WTC11 (cell line): ENCODE measurements at regions not wholly inside any gene's neighbourhood (a gene's known extent, or its start where the extent isn't known, plus 50 kb on each side); places are given as distances from the start of the nearest gene placed in this dataset.

Source experiments
- ATAC-seq: fragments of 200-7000 bp; cut with Tn5 transposase; 2 replicates; pipeline ENCODE4 v1.10.0; 2021; ENCODE audit warnings: mild to moderate bottlenecking, moderate library complexity
- CTCF ChIA-PET: fragments of 300-600 bp; sonication (Branson Sonifier 250); formaldehyde crosslinking; loops from one replicate; lab custom pipeline; 2021; ENCODE audit warnings: antibody characterized with exemption; lab: Charles Lee
- POLR2A ChIA-PET: fragments of 350-600 bp; sonication (Branson Sonifier 250); formaldehyde crosslinking; loops from one replicate; lab custom pipeline; 2021; ENCODE audit warnings: antibody characterized with exemption; lab: Charles Lee
- DNase-seq: peaks from one replicate; pipeline ENCODE4 v3.0.0; 2021; ENCODE audit warnings: low spot score
- H3K27ac Mint-ChIP-seq: 2 replicates; pipeline ENCODE4 v1.8.0; 2021; ENCODE audit warnings: mixed read lengths
- H3K27me3 Mint-ChIP-seq: 2 replicates; pipeline ENCODE4 v1.8.0; 2021; ENCODE audit warnings: low read depth, mild to moderate bottlenecking, moderate library complexity, mixed read lengths
- H3K36me3 Mint-ChIP-seq: 2 replicates; pipeline ENCODE4 v1.8.0; 2021; ENCODE audit warnings: mixed read lengths
- H3K4me1 Mint-ChIP-seq: 2 replicates; pipeline ENCODE4 v1.8.0; 2022; ENCODE audit warnings: mixed read lengths
- H3K4me3 Mint-ChIP-seq: 2 replicates; pipeline ENCODE4 v1.8.0; 2021; ENCODE audit warnings: mild to moderate bottlenecking, moderate library complexity, mixed read lengths
- H3K9me3 Mint-ChIP-seq: 2 replicates; pipeline ENCODE4 v1.8.0; 2021; ENCODE audit warnings: mixed read lengths
- CREB1 ChIP-seq: sonication (generic); formaldehyde crosslinking; IDR thresholded peaks from 2 replicates; pipeline ENCODE4 v1.8.0; 2023; ENCODE audit warnings: mild to moderate bottlenecking, missing genetic modification reagents
- CREM ChIP-seq: sonication (generic); formaldehyde crosslinking; IDR thresholded peaks from 2 replicates; pipeline ENCODE4 v1.8.1; 2022; ENCODE audit warnings: mild to moderate bottlenecking, missing genetic modification reagents, moderate library complexity
- FOXJ3 ChIP-seq: sonication (generic); formaldehyde crosslinking; IDR thresholded peaks from 2 replicates; pipeline ENCODE4 v1.9.0; 2021; ENCODE audit warnings: missing genetic modification reagents, mild to moderate bottlenecking, borderline replicate concordance
- FOXP1 ChIP-seq: sonication (generic); formaldehyde crosslinking; IDR thresholded peaks from 2 replicates; pipeline ENCODE4 v1.8.0; 2022; ENCODE audit warnings: missing genetic modification reagents, mild to moderate bottlenecking, moderate library complexity, borderline replicate concordance
- JAZF1 ChIP-seq: fragments of 250-450 bp; sonication (Bioruptor Pico); IDR thresholded peaks from 2 replicates; pipeline ENCODE4 v1.9.0; 2021; ENCODE audit warnings: moderate library complexity, mild to moderate bottlenecking, inconsistent platforms
- NR1H2 ChIP-seq: sonication (generic); formaldehyde crosslinking; IDR thresholded peaks from 2 replicates; pipeline ENCODE4 v1.9.0; 2021; ENCODE audit warnings: mild to moderate bottlenecking, moderate library complexity, missing genetic modification reagents
- RELA ChIP-seq: sonication (generic); formaldehyde crosslinking; IDR thresholded peaks from 2 replicates; pipeline ENCODE4 v1.8.1; 2022; ENCODE audit warnings: missing genetic modification reagents, mild to moderate bottlenecking, borderline replicate concordance
- TCF7 ChIP-seq: sonication (generic); formaldehyde crosslinking; IDR thresholded peaks from 2 replicates; pipeline ENCODE4 v1.8.0; 2022; ENCODE audit warnings: mild to moderate bottlenecking, low read depth, missing genetic modification reagents, moderate library complexity
- TP53 ChIP-seq: sonication (generic); formaldehyde crosslinking; IDR thresholded peaks from 2 replicates; pipeline ENCODE4 v1.8.1; 2023; ENCODE audit warnings: mild to moderate bottlenecking, missing genetic modification reagents
- ZBTB21 ChIP-seq: sonication (generic); formaldehyde crosslinking; IDR thresholded peaks from 2 replicates; pipeline ENCODE4 v1.8.1; 2023; ENCODE audit warnings: mild to moderate bottlenecking, missing genetic modification reagents, borderline replicate concordance
- ZNF317 ChIP-seq: sonication (generic); formaldehyde crosslinking; IDR thresholded peaks from 2 replicates; pipeline ENCODE4 v1.8.1; 2023; ENCODE audit warnings: low read depth, mild to moderate bottlenecking, moderate library complexity, missing genetic modification reagents, borderline replicate concordance
- TF ChIP-seq, protein P1 (sequence below): sonication (generic); formaldehyde crosslinking; IDR thresholded peaks from 2 replicates; pipeline ENCODE4 v1.8.0; 2022; ENCODE audit warnings: mild to moderate bottlenecking, missing genetic modification reagents
- TF ChIP-seq, protein P2 (sequence below): sonication (generic); formaldehyde crosslinking; IDR thresholded peaks from 2 replicates; pipeline ENCODE4 v1.8.1; 2022; ENCODE audit warnings: mild to moderate bottlenecking, moderate library complexity, missing genetic modification reagents
- TF ChIP-seq, protein P3 (sequence below): sonication (generic); formaldehyde crosslinking; IDR thresholded peaks from 2 replicates; pipeline ENCODE4 v1.8.1; 2023; ENCODE audit warnings: mild to moderate bottlenecking, missing genetic modification reagents, moderate library complexity
- TF ChIP-seq, protein P4 (sequence below): fragments of 250-450 bp; sonication (Bioruptor Pico); IDR thresholded peaks from 2 replicates; pipeline ENCODE4 v1.9.0; 2021; ENCODE audit warnings: mild to moderate bottlenecking, borderline replicate concordance
- TF ChIP-seq, protein P5 (sequence below): fragments of 250-450 bp; sonication (Bioruptor Pico); conservative IDR thresholded peaks from 2 replicates; pipeline ENCODE4 v1.9.0; 2021; ENCODE audit warnings: mild to moderate bottlenecking

DNA sequence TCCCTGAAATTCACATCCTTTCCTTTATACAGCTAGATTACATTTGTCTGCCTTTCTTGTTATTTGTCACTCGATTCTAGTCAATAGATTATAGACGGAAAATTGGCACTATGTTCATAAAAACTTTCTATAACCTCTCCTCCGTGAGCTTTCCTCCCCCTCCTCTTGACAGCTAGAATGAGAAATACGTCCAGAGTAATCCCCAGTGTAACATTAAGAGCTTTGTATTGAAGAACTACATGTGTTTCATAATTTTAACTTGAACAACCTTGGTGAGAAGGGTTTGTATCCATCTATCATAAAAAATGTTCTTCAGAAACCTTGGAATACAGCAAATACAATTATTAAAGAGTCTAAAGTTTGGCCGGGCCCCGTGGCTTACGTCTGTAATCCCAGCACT lies 1707.4 kb downstream of the PCDH7 start:
- no peaks in the 10 kb centered on the region for H3K27me3 Mint-ChIP-seq
- DNase-seq (no peak), ATAC-seq (no peak)
- CTCF ChIA-PET = no interaction called here
- H3K9me3 Mint-ChIP-seq = peaks cover 12% of the 10 kb centered on the region
- TF ChIP-seq TCF7 (CRISPR knock-in tag) = no peak
- no peak for TF ChIP-seq ZNF317 (CRISPR knock-in tag)
- no peak for TF ChIP-seq FOXJ3 (CRISPR knock-in tag)
- no peak for TF ChIP-seq RELA (CRISPR knock-in tag)
- H3K4me3 Mint-ChIP-seq = no peak overlapping the region
- POLR2A ChIA-PET = no interaction called here
- H3K4me1 Mint-ChIP-seq = peaks cover 3% of the 10 kb centered on the region
- H3K27ac Mint-ChIP-seq = no peak overlapping the region
- peaks cover 3% of the 10 kb centered on the region; the same call in 1 of the 2 replicates for H3K36me3 Mint-ChIP-seq

DNA sequence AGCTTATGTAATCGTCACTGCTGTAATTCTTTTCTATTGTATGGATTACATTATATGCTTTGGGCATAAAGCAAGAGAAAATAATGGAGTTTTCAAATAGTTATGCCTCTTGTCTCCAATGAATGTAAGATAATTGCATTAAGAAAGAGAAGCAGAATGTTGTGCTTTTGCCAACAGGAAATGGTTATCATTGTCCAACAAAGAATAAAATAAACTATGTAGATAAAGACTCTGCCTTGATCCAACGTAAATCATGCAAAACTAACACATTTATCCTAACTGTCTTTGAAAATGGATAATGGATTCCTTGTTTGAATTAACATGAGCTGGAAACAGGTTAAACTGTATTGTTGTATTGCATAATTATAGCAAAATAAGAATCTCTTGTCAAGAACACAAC lies 1709.0 kb downstream of the PCDH7 start:
- DNase-seq = no peak
- Mint-ChIP-seq H3K4me1 (peaks cover 3% of the 10 kb centered on the region), H3K27ac (no peak overlapping the region), H3K9me3 (peaks cover 7% of the 10 kb centered on the region; the same call in 1 of the 2 replicates), H3K4me3 (no peak overlapping the region), H3K27me3 (no peaks in the 10 kb centered on the region), H3K36me3 (no peaks in the 10 kb centered on the region)
- TF ChIP-seq NR1H2 = no peak
- TF ChIP-seq, protein P1, sequence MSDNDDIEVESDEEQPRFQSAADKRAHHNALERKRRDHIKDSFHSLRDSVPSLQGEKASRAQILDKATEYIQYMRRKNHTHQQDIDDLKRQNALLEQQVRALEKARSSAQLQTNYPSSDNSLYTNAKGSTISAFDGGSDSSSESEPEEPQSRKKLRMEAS (CRISPR knock-in tag) = no peak
- TF ChIP-seq CREB1 (CRISPR knock-in tag) = no peak
- TF ChIP-seq TP53 = no peak
- no peak for TF ChIP-seq FOXP1 (CRISPR knock-in tag)
- TF ChIP-seq, protein P2, sequence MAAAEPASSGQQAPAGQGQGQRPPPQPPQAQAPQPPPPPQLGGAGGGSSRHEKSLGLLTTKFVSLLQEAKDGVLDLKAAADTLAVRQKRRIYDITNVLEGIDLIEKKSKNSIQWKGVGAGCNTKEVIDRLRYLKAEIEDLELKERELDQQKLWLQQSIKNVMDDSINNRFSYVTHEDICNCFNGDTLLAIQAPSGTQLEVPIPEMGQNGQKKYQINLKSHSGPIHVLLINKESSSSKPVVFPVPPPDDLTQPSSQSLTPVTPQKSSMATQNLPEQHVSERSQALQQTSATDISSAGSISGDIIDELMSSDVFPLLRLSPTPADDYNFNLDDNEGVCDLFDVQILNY = no peak
- ATAC-seq = no peak
- CTCF ChIA-PET = no interaction called here
- POLR2A ChIA-PET = no interaction called here

DNA sequence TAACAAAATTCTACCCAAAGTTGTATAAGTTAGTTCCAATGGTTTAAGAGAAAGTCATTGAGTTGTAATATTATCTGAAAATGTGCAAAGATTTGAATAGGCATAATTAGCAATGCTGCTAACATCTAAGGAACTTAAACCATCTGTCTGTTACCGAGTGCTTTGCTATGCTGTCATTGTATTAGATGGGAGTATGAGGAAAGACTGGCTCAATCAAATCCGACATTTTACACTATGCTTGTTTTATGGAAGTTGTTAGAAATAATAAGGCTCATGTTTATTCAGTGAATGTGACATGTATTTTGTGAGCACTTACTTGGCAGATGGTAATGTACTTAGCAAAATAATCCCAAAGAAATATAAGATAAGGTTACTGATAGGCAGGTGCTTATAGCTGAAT lies 1715.1 kb downstream of the PCDH7 start:
- POLR2A ChIA-PET = no interaction called here
- Mint-ChIP-seq H3K27ac (no peak overlapping the region), H3K36me3 (no peaks in the 10 kb centered on the region), H3K9me3 (peaks cover 3% of the 10 kb centered on the region; the same call in 1 of the 2 replicates), H3K27me3 (no peaks in the 10 kb centered on the region), H3K4me3 (no peak overlapping the region), H3K4me1 (no peaks in the 10 kb centered on the region; the same call in 1 of the 2 replicates)
- ATAC-seq (no peak), DNase-seq (no peak)
- TF ChIP-seq JAZF1 (CRISPR knock-in tag) (no peak), ZBTB21 (CRISPR knock-in tag) (no peak), RELA (CRISPR knock-in tag) (no peak)
- CTCF ChIA-PET = no interaction called here

DNA sequence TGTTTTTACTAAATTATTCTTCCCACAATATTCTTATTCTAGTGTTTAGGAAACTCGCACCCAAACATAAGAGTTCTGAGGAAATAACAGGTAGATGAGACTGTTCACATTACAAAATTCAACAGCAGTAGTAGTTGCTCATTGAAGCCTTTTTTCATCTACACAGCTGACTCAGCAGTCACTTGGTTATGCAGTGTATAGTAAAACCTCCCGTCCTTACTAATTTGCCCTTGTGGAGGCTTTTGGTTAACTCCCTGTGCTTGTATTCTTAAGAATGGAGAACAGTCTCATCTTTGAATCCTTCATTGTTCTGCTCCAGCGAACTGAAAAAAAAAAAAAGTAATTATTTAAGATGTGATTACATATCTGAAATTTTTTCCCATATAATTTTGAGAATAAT lies 1716.6 kb downstream of the PCDH7 start:
- TF ChIP-seq, protein P3, sequence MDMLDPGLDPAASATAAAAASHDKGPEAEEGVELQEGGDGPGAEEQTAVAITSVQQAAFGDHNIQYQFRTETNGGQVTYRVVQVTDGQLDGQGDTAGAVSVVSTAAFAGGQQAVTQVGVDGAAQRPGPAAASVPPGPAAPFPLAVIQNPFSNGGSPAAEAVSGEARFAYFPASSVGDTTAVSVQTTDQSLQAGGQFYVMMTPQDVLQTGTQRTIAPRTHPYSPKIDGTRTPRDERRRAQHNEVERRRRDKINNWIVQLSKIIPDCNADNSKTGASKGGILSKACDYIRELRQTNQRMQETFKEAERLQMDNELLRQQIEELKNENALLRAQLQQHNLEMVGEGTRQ = no peak
- TF ChIP-seq CREM (CRISPR knock-in tag) = no peak
- TF ChIP-seq, protein P4, sequence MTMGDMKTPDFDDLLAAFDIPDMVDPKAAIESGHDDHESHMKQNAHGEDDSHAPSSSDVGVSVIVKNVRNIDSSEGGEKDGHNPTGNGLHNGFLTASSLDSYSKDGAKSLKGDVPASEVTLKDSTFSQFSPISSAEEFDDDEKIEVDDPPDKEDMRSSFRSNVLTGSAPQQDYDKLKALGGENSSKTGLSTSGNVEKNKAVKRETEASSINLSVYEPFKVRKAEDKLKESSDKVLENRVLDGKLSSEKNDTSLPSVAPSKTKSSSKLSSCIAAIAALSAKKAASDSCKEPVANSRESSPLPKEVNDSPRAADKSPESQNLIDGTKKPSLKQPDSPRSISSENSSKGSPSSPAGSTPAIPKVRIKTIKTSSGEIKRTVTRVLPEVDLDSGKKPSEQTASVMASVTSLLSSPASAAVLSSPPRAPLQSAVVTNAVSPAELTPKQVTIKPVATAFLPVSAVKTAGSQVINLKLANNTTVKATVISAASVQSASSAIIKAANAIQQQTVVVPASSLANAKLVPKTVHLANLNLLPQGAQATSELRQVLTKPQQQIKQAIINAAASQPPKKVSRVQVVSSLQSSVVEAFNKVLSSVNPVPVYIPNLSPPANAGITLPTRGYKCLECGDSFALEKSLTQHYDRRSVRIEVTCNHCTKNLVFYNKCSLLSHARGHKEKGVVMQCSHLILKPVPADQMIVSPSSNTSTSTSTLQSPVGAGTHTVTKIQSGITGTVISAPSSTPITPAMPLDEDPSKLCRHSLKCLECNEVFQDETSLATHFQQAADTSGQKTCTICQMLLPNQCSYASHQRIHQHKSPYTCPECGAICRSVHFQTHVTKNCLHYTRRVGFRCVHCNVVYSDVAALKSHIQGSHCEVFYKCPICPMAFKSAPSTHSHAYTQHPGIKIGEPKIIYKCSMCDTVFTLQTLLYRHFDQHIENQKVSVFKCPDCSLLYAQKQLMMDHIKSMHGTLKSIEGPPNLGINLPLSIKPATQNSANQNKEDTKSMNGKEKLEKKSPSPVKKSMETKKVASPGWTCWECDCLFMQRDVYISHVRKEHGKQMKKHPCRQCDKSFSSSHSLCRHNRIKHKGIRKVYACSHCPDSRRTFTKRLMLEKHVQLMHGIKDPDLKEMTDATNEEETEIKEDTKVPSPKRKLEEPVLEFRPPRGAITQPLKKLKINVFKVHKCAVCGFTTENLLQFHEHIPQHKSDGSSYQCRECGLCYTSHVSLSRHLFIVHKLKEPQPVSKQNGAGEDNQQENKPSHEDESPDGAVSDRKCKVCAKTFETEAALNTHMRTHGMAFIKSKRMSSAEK = no peak
- TF ChIP-seq, protein P5, sequence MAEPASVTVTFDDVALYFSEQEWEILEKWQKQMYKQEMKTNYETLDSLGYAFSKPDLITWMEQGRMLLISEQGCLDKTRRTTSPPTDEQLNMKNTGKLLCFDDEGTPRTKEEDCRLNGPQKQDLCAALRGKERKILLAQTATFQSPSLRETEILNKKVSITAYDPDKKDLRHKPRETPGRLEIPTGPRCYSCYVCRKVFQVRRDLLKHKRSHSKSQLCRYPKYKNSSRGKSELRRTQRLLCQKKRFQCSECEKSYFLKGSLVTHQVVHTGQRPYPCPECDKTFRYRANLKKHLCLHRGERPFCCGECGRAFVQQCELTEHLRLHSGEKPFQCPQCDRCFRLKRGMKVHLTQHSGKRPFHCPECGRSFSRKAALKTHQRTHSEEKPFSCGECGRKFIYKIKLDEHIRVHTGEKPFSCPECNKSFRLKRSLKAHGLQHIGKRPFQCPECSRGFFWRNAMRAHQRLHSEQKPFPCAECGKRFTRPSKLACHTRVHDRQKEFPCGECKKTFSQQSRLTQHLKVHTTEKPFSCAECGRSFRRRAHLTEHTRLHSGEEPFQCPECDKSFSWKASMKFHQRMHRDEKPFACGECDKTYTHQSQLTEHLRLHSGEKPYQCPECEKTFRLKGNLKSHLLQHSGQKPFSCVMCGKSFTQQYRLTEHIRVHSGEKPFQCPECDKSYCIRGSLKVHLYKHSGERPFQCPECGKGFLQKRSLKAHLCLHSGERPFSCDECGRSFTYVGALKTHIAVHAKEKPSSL (CRISPR knock-in tag) = no peak
- no peak for ATAC-seq
- no peak for DNase-seq
- POLR2A ChIA-PET = interaction anchor here (0.7 kb wide), 1 partner anchor 1069 kb away, joined by 4 read pairs; no protein-coding TSS in a partner anchor
- H3K27ac Mint-ChIP-seq = no peak overlapping the region
- no peaks in the 10 kb centered on the region for H3K36me3 Mint-ChIP-seq
- no peaks in the 10 kb centered on the region for H3K4me1 Mint-ChIP-seq
- no peaks in the 10 kb centered on the region for H3K27me3 Mint-ChIP-seq
- CTCF ChIA-PET = no interaction called here
- no peak overlapping the region for H3K4me3 Mint-ChIP-seq
- no peaks in the 10 kb centered on the region for H3K9me3 Mint-ChIP-seq
